ENCODE measurements at regions not wholly inside any gene's neighbourhood (a gene's known extent, or its start where the extent isn't known, plus 50 kb on each side); places are given as distances from the start of the nearest gene placed in this dataset.

- no TSS peak for BruUV-seq (replicated peaks)
- no peaks in the 10 kb centered on the region for H3K9me1 ChIP-seq (ENCODE audit: insufficient read depth, low read length)
- H3K27me3 ChIP-seq (ENCODE audit: control insufficient read depth, insufficient read depth, low read length) = no peaks in the 10 kb centered on the region
- H2AFZ ChIP-seq (replicated peaks; ENCODE audit: low read length, poor library complexity) = no peak overlapping the region
- no peak overlapping the region for H3K4me2 ChIP-seq (ENCODE audit: low read depth, low read length)
- no peak overlapping the region for H2AK5ac ChIP-seq (ENCODE audit: low read depth, low read length)
- 100% methylated on average over 1 of the region's 3 CpGs; no CpG with 5 or more reads in 1 of the 2 experiments for WGBS, 2 experiments (ENCODE audit: extremely low coverage in 2 of 2, insufficient read length in 1 of 2)
- no peak overlapping the region for H3K18ac ChIP-seq (ENCODE audit: low read depth, low read length)
- H4K91ac ChIP-seq (ENCODE audit: insufficient read depth, low read depth, low read length) = no peak overlapping the region
- H4K8ac ChIP-seq (ENCODE audit: low read depth in 2 of 2, low read length in 2 of 2) = no peak overlapping the region
- H3K9me3 ChIP-seq (ENCODE audit: control insufficient read depth, insufficient read depth, low read length) = no peaks in the 10 kb centered on the region
- no peak overlapping the region for H2AK9ac ChIP-seq (replicated peaks; ENCODE audit: low read depth, low read length, poor library complexity)
- TF ChIP-seq POLR2A (IDR thresholded peaks at IDR 0.05; ENCODE audit: low read depth, low read length) (no peak), MAFK (IDR thresholded peaks at IDR 0.05; ENCODE audit: low read depth, low read length) (no peak), BHLHE40 (IDR thresholded peaks at IDR 0.05; ENCODE audit: low read depth, low read length) (no peak), CHD1 (IDR thresholded peaks at IDR 0.05; ENCODE audit: low read depth, low read length) (no peak), ELK1 (IDR thresholded peaks at IDR 0.05; ENCODE audit: borderline replicate concordance, low read depth, low read length) (no peak), MXI1 (IDR thresholded peaks at IDR 0.05; ENCODE audit: borderline replicate concordance, low read depth, low read length) (no peak), CTCF (conservative IDR thresholded peaks at IDR 0.05; ENCODE audit: low read depth, low read length) (no peak)
- DNase-seq (no peak), ATAC-seq (ENCODE audit: low read depth) (no peak)
- CTCF ChIA-PET = no interaction called here
- no peak overlapping the region for H3K23ac ChIP-seq (ENCODE audit: low read depth, low read length)
- dilution Hi-C loops (cut with HindIII; ENCODE audit: low sequenced_read_pairs, unreplicated experiment) (no loop called here), in situ Hi-C loops (cut with MboI; ENCODE audit: low sequenced_read_pairs) (no loop called here), intact Hi-C loops (cut with micrococcal nuclease) (no loop called here)
- H3K14ac ChIP-seq (replicated peaks; ENCODE audit: low read depth, low read length) = no peak overlapping the region
- H3K4me1 ChIP-seq (ENCODE audit: control insufficient read depth, insufficient read depth, low read length) = no peaks in the 10 kb centered on the region
- no peaks in the 10 kb centered on the region for H3K36me3 ChIP-seq (ENCODE audit: control insufficient read depth, insufficient read depth, low read length)
- no peak overlapping the region for H3K56ac ChIP-seq (ENCODE audit: extremely low read depth, insufficient read depth, low read length)
- no peak overlapping the region for H3K4ac ChIP-seq (ENCODE audit: low read depth, low read length)
- H3K4me3 ChIP-seq (ENCODE audit: insufficient read depth, low read depth, low read length) = no peak overlapping the region
- H3K27ac ChIP-seq (ENCODE audit: insufficient read depth, low read length) = no peak overlapping the region
- H3K79me1 ChIP-seq (ENCODE audit: low read depth in 1 of 2, low read length in 2 of 2) = no peaks in the 10 kb centered on the region
- H2BK120ac ChIP-seq (ENCODE audit: low read depth, low read length) = no peak overlapping the region
- H4K20me1 ChIP-seq (ENCODE audit: insufficient read depth, low read length) = no peaks in the 10 kb centered on the region
- H2BK20ac ChIP-seq (ENCODE audit: low read depth, low read length) = no peak overlapping the region
- no peak overlapping the region for H2BK5ac ChIP-seq (ENCODE audit: low read depth, low read length, poor library complexity, severe bottlenecking)
- no peak overlapping the region for H2BK15ac ChIP-seq (ENCODE audit: low read depth, low read length)
- H3K9ac ChIP-seq (ENCODE audit: low read depth, low read length) = no peak overlapping the region
- no peak overlapping the region for H4K5ac ChIP-seq (ENCODE audit: low read depth, low read length)
- POLR2A ChIA-PET (ENCODE audit: unreplicated experiment) = no interaction called here
Observed at GRCh38 chr5:89179731-89180130, 296.7 kb upstream of the MEF2C start.
